ENCODE measurements at regions not wholly inside any gene's neighbourhood (a gene's known extent, or its start where the extent isn't known, plus 50 kb on each side); places are given as distances from the start of the nearest gene placed in this dataset.

DNA sequence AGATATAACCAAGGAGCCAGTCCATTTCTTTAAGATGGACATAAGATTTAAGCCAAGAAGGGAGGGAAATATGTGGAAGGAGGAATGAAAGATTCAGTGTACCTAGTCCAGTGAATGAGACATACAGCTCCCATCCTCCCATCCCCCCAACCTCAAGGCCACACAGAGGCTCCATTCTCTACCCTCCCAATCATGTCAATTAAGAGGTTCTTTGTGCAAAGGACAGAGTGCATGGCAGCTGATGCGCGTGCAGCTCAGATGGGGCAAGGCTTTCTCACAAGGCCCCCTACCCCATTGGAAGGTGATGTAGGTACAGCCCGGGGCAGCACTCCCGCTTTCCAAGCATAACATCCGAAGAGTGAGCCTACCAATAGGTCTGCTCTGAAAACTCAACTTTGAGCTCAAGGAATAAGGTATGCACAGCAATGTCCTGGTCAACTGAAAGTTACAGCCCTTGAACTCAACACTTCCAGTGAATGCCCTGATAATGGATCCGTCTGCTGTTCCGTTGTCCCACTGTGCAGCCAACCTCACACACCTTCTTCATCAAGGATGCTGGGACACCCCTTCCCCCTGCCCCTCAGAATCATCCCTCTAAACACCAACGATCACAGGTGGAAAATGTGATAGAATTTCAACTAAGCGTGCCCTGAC, 458.1 kb downstream of the SOX9 start:
- DNase-seq (ENCODE audit: low spot score): no peak

DNA sequence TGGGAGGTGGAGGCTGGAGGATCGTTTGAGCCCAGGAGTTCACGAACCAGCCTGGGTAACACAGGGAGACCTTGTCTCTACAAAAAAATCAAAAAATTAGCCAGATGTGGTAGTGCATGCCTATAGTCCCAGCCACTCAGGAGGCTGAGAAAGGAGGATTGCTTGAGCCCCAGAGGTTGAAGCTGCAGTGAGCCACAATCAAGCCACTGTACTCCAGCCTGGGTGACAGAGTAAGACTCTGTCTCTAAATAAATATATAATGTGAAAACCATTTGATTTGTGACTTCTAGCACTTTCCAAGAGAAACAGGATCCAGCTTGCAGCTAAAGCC, 459.1 kb downstream of the SOX9 start:
- DNase-seq (ENCODE audit: low spot score): no peak

DNA sequence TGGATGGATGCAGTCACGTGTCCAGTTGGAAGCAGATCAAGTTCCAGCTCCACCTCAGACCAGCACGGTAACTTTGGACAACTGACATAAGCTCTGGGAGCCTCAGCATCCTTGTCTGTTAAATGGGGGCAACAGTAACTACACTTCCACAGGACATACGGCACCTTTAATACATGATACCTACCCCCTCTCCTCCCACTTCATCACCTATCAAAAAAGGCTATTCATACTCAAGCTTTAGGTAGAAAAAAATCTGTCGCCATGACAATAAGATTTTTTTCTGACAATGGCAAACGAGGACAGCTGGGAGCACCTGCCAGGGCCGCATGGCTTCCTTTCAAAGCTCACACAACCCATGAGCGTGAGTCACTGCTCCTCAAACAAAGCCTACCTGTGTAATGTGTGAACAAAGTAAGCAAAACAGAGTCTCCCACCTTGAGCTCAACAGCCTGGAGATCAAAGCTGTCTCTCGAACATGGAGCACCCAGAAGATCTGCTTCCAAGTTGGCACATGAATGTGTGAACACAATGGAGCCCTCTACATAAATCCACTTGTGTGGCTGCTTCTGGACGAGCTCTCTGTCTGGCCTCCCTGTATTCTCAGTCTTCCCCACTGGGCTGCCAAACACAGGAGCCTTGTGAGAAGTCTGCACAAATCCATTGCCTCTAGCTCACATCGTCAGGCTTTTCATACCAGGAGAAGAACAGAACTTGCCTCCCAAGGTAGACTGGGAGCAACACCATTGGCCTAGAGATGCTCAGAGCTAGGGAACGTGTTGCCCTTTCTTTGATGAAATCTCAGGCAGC, 459.7 kb downstream of the SOX9 start:
- peak; percentile 81 for DNase-seq (ENCODE audit: low spot score)

DNA sequence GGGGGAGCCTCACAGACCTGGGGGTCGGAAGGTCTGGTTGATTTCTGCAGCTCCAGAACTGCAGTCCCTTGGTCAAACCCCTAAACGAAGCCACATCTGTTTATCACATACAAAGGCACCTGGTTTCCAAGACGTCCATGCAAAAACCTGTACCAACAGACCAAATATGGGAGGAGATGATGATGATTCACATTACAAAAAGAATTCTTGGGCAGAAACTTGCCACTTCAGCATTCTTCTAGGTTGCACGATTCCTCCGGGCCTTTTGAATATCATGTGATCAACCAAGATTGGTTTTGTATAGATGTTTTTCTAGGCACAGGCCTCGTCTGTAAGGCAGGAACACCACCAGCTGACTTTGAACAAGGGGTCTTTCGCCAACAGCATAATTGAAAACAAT, 466.3 kb downstream of the SOX9 start:
- no peak for DNase-seq (ENCODE audit: low spot score)

DNA sequence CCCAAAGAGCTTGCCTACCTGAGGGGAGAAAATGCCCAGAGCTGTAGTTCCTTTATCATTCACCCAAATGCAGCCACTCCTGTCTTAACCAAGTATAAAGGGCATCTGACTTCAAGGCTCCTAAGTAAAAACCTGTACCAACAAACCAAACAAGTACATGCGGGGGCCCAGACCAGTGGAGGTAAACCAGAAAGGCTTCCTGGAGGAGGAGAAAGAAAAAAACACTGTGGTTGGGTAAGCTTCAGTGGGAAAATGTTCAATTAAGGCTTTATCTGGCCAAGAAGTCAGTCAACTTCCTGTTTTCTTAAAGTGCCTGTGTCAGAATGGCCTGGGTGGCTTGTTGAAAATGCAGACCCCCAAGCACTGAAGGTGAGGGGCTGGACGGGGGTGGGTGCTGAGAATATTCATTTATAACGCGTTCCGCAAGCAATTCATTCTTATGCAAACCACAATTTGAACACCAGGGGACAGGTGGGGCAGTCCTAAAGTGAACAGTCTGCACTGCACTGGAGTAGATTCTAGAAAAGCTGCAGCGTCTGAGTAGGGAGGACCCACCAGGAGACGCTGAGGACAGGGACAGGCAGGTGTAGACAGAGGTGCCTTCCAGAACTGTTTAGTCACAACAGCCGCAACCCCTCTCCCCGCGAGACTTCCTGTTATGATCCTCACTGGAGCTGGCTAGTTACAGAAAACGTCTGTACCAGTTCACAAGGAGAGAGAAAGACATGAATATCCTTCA, 467.1 kb downstream of the SOX9 start:
- DNase-seq (ENCODE audit: low spot score): no peak

DNA sequence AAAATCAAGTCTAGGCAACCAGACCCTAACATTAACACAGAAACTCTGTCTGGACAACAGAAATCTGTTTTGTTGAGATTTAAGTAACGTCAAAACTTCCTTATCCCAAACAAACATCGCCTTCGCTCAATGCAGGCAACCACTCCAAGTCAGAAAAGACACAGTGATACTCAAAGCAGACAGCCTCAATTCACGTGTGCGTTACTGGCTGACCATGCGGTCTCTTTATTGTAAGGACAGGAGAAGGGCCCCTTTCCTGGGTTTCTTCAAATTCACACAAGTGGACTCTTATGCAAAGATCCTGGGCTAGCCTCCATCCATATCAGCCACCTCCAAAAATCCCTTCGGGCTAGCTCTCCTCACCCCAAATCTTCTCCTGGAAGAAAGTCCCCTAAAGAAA, 467.7 kb downstream of the SOX9 start:
- no peak for DNase-seq (ENCODE audit: low spot score)

DNA sequence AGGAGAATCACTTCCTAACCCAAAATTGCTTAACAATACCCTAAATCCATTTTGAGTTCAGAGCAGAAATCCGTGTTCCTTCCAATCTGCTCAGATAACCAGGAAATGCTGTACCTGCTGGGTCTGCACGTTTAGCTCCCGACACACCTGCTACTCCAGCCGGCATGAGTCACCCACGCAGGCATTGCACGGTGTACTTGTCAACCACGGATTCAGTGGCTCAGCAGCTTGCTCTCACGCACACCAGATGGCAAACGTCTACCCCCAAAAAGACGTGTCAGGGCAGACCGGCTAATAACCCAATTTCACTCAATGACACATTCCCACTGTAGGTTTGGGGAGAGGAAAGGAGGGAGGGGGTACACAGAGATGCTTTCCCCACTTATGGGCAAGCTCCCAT, 468.1 kb downstream of the SOX9 start:
- DNase-seq (ENCODE audit: low spot score): no peak

DNA sequence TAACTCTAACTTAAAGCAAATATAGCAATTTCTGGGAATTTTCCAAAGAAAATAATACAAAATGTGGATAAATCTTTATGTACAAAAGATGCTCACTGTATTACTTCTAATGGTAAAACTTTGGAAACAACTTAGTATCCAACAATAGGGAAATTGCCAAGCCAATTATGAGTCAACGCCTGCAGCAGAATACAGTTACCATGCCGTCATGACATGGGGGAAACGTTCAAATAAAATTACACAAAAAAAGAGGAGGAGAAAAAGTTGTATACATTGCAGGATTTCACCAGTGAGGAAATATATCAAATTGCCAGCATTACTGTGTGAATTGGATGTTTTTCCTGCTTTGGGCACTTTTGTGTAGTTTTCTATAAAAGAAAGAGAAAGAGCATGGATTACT, 469.6 kb downstream of the SOX9 start:
- DNase-seq (ENCODE audit: low spot score): no peak

DNA sequence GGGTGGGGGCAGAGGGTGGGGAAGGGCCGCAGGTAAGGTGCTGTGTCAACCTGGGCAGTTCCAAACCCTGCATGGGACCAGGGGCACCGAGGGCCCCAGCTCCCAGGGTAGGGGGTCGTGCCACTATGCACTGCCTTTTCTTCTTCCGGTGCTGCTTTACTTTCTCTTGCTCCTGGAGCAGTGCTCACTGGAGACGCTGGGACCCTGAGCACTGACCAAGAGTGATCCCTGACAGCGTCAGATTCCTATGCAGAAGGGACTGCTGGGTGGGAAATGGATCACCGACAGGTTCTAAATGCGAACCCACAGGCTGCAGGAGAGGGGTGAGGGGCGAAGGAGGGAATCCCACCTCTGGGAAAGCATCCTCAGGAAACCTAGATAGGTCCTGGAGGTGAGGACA, 470.1 kb downstream of the SOX9 start:
- DNase-seq (ENCODE audit: low spot score): no peak

DNA sequence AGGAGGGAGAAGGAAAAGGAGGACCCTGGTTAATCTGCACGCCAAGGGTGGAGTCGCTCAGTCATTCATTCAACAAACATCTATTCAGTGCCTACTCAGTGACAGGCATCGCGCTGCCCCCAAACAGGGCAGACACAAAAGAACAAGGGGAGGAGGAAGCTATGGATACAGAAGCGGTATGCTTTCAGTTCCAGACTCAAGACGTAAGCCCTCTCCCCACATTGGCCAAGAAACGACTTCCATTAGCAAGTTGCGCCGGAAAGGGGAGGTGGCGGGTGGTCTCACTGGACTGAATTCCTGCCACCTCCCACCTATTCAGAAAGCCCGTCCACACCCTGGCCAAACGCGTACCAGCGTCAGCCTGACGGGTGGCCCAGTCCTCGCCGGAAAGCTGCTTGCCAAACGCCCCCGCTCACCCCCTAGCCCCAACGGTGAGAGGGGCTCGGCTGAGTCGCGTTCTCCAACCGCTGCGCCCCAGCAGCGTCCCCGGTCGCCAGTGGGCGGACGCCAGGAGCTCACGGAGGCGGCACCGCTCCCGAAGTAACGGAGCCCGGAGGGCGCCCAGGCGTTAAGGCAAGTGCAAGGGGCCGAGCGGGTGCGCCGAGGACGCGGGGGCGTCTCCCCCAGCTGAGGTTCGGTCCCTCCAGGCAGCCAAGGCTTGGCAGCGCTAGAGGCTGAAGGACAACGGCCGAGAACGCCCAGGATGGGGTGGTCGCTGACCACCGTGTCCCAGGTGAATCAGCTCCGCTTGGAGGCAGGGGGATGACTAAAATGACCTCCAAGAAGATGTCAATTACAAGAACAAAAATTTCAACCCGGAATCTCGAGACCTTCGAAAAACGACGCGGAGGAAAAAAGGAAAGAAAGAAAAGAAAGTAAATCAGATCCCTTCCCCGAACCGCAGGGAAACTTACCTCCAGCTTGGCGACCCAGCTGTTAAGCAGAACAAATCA, 470.7 kb downstream of the SOX9 start:
- no peak for DNase-seq (ENCODE audit: low spot score)

DNA sequence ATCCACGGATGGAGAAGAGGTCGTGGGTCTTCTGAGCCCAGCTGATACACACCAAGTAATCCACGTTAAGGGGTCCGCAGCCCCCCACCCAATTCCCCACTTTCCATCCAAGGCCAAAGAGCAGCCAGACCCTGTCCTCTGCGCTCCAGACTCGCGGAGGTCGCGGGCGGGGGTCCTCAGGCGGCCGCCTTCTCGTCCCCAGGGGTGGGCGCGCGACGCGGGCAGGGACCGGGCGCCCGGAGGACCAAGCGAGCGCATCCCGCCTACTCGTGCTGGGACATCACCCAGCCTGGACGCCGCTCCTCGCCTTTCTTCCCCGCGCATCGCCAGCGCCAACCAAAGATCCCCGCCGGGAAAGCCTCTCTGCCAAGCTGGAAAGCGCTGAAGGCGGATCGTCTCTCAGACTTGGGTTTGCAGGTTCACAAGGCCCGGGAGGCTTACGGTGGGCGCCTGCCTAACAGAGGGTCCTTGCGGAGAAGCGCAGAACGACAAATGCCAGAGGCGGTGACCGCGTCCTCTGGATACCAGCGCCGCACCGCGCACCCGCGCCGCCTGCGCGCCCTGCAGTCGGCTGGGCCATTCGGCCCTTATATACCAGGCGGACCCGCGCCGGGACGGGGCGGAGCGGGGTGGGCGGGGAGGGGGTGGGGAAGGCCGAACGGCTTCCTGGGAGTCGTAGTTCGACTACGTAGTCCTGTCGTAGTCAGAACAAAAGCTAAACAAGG, 471.6 kb downstream of the SOX9 start:
- DNase-seq (ENCODE audit: low spot score): peak; percentile 78

DNA sequence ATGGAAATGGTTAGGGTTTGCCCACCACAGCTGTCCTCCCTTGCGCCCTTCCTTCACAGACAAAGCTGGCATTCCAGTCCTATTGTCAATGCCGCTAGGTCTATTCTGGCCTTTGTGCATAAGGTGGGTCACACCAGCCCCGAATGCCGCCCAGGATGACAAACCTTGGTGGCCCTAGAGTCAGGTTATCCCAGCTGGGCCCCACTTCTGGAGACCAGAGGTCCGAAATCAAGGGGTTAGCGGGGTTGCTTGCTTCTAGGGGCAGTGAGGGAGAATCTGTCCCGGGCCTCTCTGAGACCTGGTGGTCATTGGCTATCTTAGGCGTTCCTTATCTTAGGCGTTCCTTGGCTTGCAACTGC, 472.1 kb downstream of the SOX9 start:
- no peak for DNase-seq (ENCODE audit: low spot score)

DNA sequence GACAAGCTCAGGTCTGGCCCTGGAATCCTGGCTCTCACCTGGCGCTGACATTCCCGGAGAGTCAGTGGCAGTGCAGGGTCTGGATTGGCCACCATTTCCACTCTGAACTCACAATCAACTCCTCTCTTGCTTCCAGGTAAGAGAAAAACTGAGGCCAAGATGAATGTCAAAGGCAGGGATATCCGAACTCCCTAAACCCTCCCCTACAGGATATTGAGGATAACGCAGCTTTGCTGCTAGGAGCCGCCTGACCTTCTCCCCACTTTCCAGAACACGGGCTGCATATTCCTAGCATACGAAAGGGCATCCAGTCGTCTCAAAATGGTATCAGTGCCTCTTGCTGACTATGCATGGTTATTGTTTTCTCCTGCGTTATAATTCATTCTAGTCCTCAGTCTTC, 473.4 kb downstream of the SOX9 start:
- no peak for DNase-seq (ENCODE audit: low spot score)

Data from putamen (tissue), 1 donor.